ENCODE measurements at regions not wholly inside any gene's neighbourhood (a gene's known extent, or its start where the extent isn't known, plus 50 kb on each side); places are given as distances from the start of the nearest gene placed in this dataset.

GRCh38 chr11:88041679-88042078 lies 133.6 kb downstream of the RAB38 start:
- H3K14ac ChIP-seq (ENCODE audit: insufficient read depth, low read length), result no peak overlapping the region
- H2BK5ac ChIP-seq (ENCODE audit: insufficient read length, low read length), result no peak overlapping the region
- no peak overlapping the region for H3K9ac ChIP-seq (ENCODE audit: extremely low read depth, insufficient read length, low read length)
- no peak overlapping the region for H2BK120ac ChIP-seq (ENCODE audit: low read depth, low read length, poor library complexity, severe bottlenecking)
- no peak overlapping the region for H2BK20ac ChIP-seq (ENCODE audit: low read depth, low read length, poor library complexity, severe bottlenecking)
- no peak overlapping the region for H3K27ac ChIP-seq (ENCODE audit: insufficient read length, low read depth, low read length)
- Mint-ChIP-seq H3K27ac (no peak overlapping the region), H3K9me3 (peaks cover 5 to 7% of the 10 kb centered on the region in 2 experiments), H3K36me3 (ENCODE audit: insufficient read depth in 1 of 3, low read depth in 3 of 3) (peaks cover 2 to 11% (median 5%) of the 10 kb centered on the region in 3 experiments; a peak in 4 of 7 replicates), H3K4me3 (no peak overlapping the region), H3K4me1 (peaks cover 43 to 50% of the 10 kb centered on the region in 2 experiments), H3K27me3 (ENCODE audit: low read depth) (no peaks in the 10 kb centered on the region)
- TF ChIP-seq CTCF (conservative IDR thresholded peaks at IDR 0.05), result no peak
- no peak overlapping the region for H4K8ac ChIP-seq (replicated peaks; ENCODE audit: insufficient read length, low read depth, low read length)
- H3K27me3 ChIP-seq (ENCODE audit: insufficient read depth, low read length), result no peaks in the 10 kb centered on the region
- H4K91ac ChIP-seq (ENCODE audit: insufficient read length, low read depth, low read length), result no peak overlapping the region
- H3K79me1 ChIP-seq (ENCODE audit: insufficient read depth, low read depth, low read length, poor library complexity, severe bottlenecking), result no peaks in the 10 kb centered on the region
- H2AK5ac ChIP-seq (ENCODE audit: insufficient read length, low read length), result no peak overlapping the region
- H3K56ac ChIP-seq (ENCODE audit: insufficient read length, low read depth, low read length), result no peak overlapping the region
- no peak overlapping the region for H2BK12ac ChIP-seq (ENCODE audit: insufficient read length, low read depth, low read length)
- H4K5ac ChIP-seq (ENCODE audit: insufficient read length, low read depth, low read length), result no peak overlapping the region
- H3K23ac ChIP-seq (ENCODE audit: insufficient read length, low read depth, low read length), result no peak overlapping the region
- no CpG with 5 or more reads among the region's 2 CpGs for WGBS (ENCODE audit: extremely low coverage, insufficient read length, low lambda C conversion rate)
- no peak overlapping the region for H3K4me2 ChIP-seq (ENCODE audit: insufficient read depth, insufficient read length, low read length)
- no peak for DNase-seq
- H2BK15ac ChIP-seq (ENCODE audit: low read depth, low read length), result no peak overlapping the region
- peaks cover 14% of the 10 kb centered on the region; the same call in 1 of the 2 replicates for H3K4me1 ChIP-seq (ENCODE audit: insufficient read depth, low read length)
- no peaks in the 10 kb centered on the region for H4K20me1 ChIP-seq (ENCODE audit: control insufficient read depth, insufficient read depth, insufficient read length)
- H3T11ph ChIP-seq (ENCODE audit: low read length), result no peak overlapping the region
- H2AFZ ChIP-seq (ENCODE audit: low read length), result no peak overlapping the region
- no peaks in the 10 kb centered on the region for H3K23me2 ChIP-seq (ENCODE audit: insufficient read length, low read depth, low read length, poor library complexity, severe bottlenecking)
- H3K9me3 ChIP-seq (ENCODE audit: control insufficient read depth, low read depth, low read length), result no peaks in the 10 kb centered on the region
- no peaks in the 10 kb centered on the region; the same call in 1 of the 2 replicates for H3K79me2 ChIP-seq (ENCODE audit: insufficient read depth, low read length)
- no peak overlapping the region for H3K4ac ChIP-seq (ENCODE audit: low read depth, low read length)
- H3K18ac ChIP-seq (ENCODE audit: insufficient read length, low read depth, low read length), result no peak overlapping the region

Measured in H9 (cell line).